ENCODE measurements at regions not wholly inside any gene's neighbourhood (a gene's known extent, or its start where the extent isn't known, plus 50 kb on each side); places are given as distances from the start of the nearest gene placed in this dataset.

DNA sequence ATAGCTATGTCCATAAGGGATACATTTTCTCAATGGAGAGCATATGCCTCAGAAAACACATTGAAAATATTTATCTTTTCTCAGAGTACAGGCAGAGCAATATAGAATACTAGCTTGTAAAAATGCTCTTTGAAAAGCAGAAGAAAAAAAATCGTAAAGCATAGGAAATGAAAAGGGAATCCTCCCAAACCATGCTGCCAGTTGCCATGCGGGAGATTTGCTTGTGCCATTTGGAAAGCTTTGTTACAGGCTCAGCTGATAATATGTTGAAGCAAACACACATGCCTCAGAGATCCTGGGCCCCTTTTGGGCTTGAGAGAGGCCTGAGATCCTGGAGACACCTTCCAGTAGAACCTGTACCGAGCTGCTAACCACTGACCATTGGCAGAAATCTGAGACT is 697.1 kb downstream of the BCL11A start:
- in situ Hi-C loops (cut with MboI), result no loop called here
- Histone ChIP-seq H2AFZ (no peak overlapping the region), H3K9me2 (ENCODE audit: insufficient read depth) (no peaks in the 10 kb centered on the region), H3K4me2 (ENCODE audit: unreplicated experiment) (no peak overlapping the region), H4K20me1 (ENCODE audit: insufficient read depth) (no peaks in the 10 kb centered on the region), H3F3A (ENCODE audit: insufficient read depth) (no peaks in the 10 kb centered on the region), H3K36me3 (ENCODE audit: low read depth) (no peaks in the 10 kb centered on the region), H3K9ac (no peak overlapping the region), H3K4me1 (ENCODE audit: insufficient read depth) (no peaks in the 10 kb centered on the region), H3K79me2 (ENCODE audit: insufficient read depth) (no peaks in the 10 kb centered on the region), H3K9me3 (ENCODE audit: low read depth) (no peaks in the 10 kb centered on the region), H3K4me3 (no peak overlapping the region), H3K27me3 (replicated peaks; ENCODE audit: insufficient read depth) (no peaks in the 10 kb centered on the region), H3K27ac (no peak overlapping the region)
- TF ChIP-seq EZH2 (IDR thresholded peaks at IDR 0.05; ENCODE audit: insufficient read depth, poor library complexity, severe bottlenecking) (no peak), EZH2phosphoT487 (IDR thresholded peaks at IDR 0.05; ENCODE audit: insufficient read depth, low read depth) (no peak)
- DNase-seq, result no peak
- 18 to 24% methylated on average over 3 of the region's 3 CpGs for whole genome bisulfite sequencing, 2 experiments (ENCODE audit: low coverage in 1 of 2, low lambda C conversion rate in 2 of 2, missing lambda C conversion rate in 2 of 2)

DNA sequence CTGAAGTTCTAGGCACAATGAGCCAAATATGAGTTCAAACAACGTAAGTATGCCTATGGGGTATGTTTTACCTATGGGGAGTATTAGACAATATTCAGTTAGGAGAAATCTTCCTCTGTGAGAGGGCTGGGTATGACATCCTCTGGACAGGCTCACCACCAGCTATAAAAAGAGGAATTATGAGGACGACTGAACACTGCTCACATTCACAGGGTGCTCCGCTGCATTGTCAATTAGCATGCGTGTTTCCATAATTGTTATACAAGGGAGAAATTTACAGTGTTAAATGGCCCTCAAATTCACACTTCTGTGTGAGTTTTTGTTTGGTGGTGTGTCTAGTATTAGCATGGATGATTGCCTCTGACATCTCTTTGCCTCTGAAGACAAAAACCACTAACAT is 700.4 kb downstream of the BCL11A start:
- H2AFZ ChIP-seq, result no peak overlapping the region
- WGBS, 2 experiments (ENCODE audit: low coverage in 1 of 2, low lambda C conversion rate in 2 of 2, missing lambda C conversion rate in 2 of 2), result 35 to 37% methylated on average over 4 of the region's 4 CpGs
- no peaks in the 10 kb centered on the region for H3K27me3 ChIP-seq (replicated peaks; ENCODE audit: insufficient read depth)
- TF ChIP-seq EZH2phosphoT487 (IDR thresholded peaks at IDR 0.05; ENCODE audit: insufficient read depth, low read depth) (no peak), EZH2 (IDR thresholded peaks at IDR 0.05; ENCODE audit: insufficient read depth, poor library complexity, severe bottlenecking) (no peak)
- no peak overlapping the region for H3K4me2 ChIP-seq (ENCODE audit: unreplicated experiment)
- H3K36me3 ChIP-seq (ENCODE audit: low read depth), result no peaks in the 10 kb centered on the region
- H3K79me2 ChIP-seq (ENCODE audit: insufficient read depth), result no peaks in the 10 kb centered on the region
- in situ Hi-C loops (cut with MboI), result no loop called here
- no peak for DNase-seq
- H3K4me1 ChIP-seq (ENCODE audit: insufficient read depth), result no peaks in the 10 kb centered on the region
- H3K9ac ChIP-seq, result no peak overlapping the region
- no peaks in the 10 kb centered on the region for H3K9me2 ChIP-seq (ENCODE audit: insufficient read depth)
- H3F3A ChIP-seq (ENCODE audit: insufficient read depth), result no peaks in the 10 kb centered on the region
- H3K27ac ChIP-seq, result no peak overlapping the region
- H3K4me3 ChIP-seq, result no peak overlapping the region
- no peaks in the 10 kb centered on the region for H4K20me1 ChIP-seq (ENCODE audit: insufficient read depth)
- no peaks in the 10 kb centered on the region for H3K9me3 ChIP-seq (ENCODE audit: low read depth)

DNA sequence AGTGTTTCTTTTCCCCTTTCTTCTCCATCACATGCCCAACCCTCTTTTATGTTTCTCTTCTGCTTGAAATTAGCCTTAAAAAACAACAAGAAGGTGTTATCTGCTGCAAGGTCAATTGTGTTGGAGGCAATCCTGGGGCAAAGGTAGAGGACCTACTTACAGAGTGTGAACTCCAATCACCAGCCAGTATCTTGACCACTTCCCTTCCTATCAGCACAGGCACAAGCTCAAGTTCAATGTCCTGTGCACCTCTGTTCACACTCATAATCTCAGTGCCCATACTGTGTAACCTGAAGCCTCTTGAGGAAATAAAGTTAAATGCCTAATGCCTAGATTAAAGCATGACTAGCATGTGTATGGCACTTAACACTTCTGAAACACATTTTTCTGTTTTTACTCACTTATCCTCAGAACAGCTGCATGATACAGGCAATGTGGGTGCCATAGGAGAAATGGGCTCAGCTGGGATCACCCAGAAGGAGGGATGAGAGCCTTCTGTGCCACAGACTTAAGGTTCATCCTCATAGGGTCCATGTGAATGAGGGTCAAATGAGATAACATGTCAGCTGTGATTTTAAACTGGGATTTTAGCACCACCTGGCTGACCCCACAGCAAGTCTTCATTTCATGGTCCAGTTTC is 701.5 kb downstream of the BCL11A start:
- H3K9me2 ChIP-seq (ENCODE audit: insufficient read depth), result no peaks in the 10 kb centered on the region
- H3F3A ChIP-seq (ENCODE audit: insufficient read depth), result no peaks in the 10 kb centered on the region
- no peak for DNase-seq
- no peaks in the 10 kb centered on the region for H3K79me2 ChIP-seq (ENCODE audit: insufficient read depth)
- no peak overlapping the region for H2AFZ ChIP-seq
- H3K36me3 ChIP-seq (ENCODE audit: low read depth), result no peaks in the 10 kb centered on the region
- no peak overlapping the region for H3K9ac ChIP-seq
- no peak overlapping the region for H3K4me3 ChIP-seq
- H3K27ac ChIP-seq, result no peak overlapping the region
- no peaks in the 10 kb centered on the region for H3K27me3 ChIP-seq (replicated peaks; ENCODE audit: insufficient read depth)
- H3K9me3 ChIP-seq (ENCODE audit: low read depth), result no peaks in the 10 kb centered on the region
- in situ Hi-C loops (cut with MboI), result no loop called here
- H4K20me1 ChIP-seq (ENCODE audit: insufficient read depth), result no peaks in the 10 kb centered on the region
- no peak for TF ChIP-seq EZH2phosphoT487 (IDR thresholded peaks at IDR 0.05; ENCODE audit: insufficient read depth, low read depth)
- no peak for TF ChIP-seq EZH2 (IDR thresholded peaks at IDR 0.05; ENCODE audit: insufficient read depth, poor library complexity, severe bottlenecking)
- no peaks in the 10 kb centered on the region for H3K4me1 ChIP-seq (ENCODE audit: insufficient read depth)
- H3K4me2 ChIP-seq (ENCODE audit: unreplicated experiment), result no peak overlapping the region

DNA sequence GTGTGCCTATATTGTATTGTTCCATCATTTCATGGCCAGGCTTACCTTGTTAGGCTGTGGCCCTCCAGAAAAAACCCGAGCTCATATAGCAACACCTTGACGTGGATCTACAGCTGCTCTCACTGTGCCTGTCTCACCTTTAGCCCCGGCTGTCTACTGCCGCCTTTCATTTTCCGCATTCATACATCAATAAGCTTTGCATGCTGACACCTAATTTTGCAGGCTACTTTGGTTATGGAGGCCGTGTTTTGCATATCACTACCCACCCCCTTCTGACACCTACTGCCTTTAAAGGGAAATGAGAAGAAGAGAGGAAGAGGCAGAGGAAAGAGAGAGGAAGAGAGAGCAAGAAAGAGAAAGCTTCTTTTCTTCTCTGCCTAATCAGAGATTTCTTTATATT is 702.9 kb downstream of the BCL11A start:
- no peak overlapping the region for H2AFZ ChIP-seq
- 37 to 53% methylated on average over 6 of the region's 6 CpGs for WGBS, 2 experiments (ENCODE audit: low coverage in 1 of 2, low lambda C conversion rate in 2 of 2, missing lambda C conversion rate in 2 of 2)
- H3K9me2 ChIP-seq (ENCODE audit: insufficient read depth), result no peaks in the 10 kb centered on the region
- no peaks in the 10 kb centered on the region for H3K9me3 ChIP-seq (ENCODE audit: low read depth)
- no peaks in the 10 kb centered on the region for H3K36me3 ChIP-seq (ENCODE audit: low read depth)
- H3K4me3 ChIP-seq, result no peak overlapping the region
- in situ Hi-C loops (cut with MboI), result no loop called here
- TF ChIP-seq EZH2phosphoT487 (IDR thresholded peaks at IDR 0.05; ENCODE audit: insufficient read depth, low read depth) (no peak), EZH2 (IDR thresholded peaks at IDR 0.05; ENCODE audit: insufficient read depth, poor library complexity, severe bottlenecking) (no peak)
- no peak overlapping the region for H3K27ac ChIP-seq
- no peaks in the 10 kb centered on the region for H3F3A ChIP-seq (ENCODE audit: insufficient read depth)
- no peaks in the 10 kb centered on the region for H4K20me1 ChIP-seq (ENCODE audit: insufficient read depth)
- H3K4me1 ChIP-seq (ENCODE audit: insufficient read depth), result no peaks in the 10 kb centered on the region
- no peaks in the 10 kb centered on the region for H3K79me2 ChIP-seq (ENCODE audit: insufficient read depth)
- DNase-seq, result no peak
- H3K9ac ChIP-seq, result no peak overlapping the region
- H3K27me3 ChIP-seq (replicated peaks; ENCODE audit: insufficient read depth), result no peaks in the 10 kb centered on the region
- H3K4me2 ChIP-seq (ENCODE audit: unreplicated experiment), result no peak overlapping the region

DNA sequence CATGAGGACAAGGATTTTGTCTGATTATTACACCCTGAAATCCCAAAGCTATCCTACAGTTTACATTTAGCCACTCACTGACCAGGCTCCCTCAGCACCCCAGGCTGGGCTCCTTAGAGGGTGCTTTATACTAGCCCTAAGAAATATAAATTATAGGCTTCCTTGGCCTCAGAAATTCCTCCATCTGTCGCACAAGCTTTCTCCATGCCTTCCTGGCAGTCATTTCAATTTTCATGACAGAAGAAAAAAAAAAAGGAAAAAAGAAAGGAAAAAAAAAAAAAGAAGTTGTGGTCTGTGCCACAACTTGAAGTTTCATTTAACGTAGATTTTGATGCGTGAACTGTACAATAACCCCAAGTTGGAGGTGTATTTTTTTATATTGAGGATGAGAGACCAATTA is 719.5 kb downstream of the BCL11A start:
- H3K4me1 ChIP-seq (ENCODE audit: insufficient read depth), result no peaks in the 10 kb centered on the region
- no peaks in the 10 kb centered on the region for H3K9me3 ChIP-seq (ENCODE audit: low read depth)
- H2AFZ ChIP-seq, result no peak overlapping the region
- no peak overlapping the region for H3K27ac ChIP-seq
- H4K20me1 ChIP-seq (ENCODE audit: insufficient read depth), result no peaks in the 10 kb centered on the region
- WGBS, 2 experiments (ENCODE audit: low coverage in 1 of 2, low lambda C conversion rate in 2 of 2, missing lambda C conversion rate in 2 of 2), result 7 to 13% methylated on average over 3 of the region's 3 CpGs
- no peak overlapping the region for H3K4me3 ChIP-seq
- no peaks in the 10 kb centered on the region for H3F3A ChIP-seq (ENCODE audit: insufficient read depth)
- no peak overlapping the region for H3K4me2 ChIP-seq (ENCODE audit: unreplicated experiment)
- H3K9ac ChIP-seq, result no peak overlapping the region
- H3K79me2 ChIP-seq (ENCODE audit: insufficient read depth), result no peaks in the 10 kb centered on the region
- H3K27me3 ChIP-seq (replicated peaks; ENCODE audit: insufficient read depth), result no peaks in the 10 kb centered on the region
- TF ChIP-seq EZH2phosphoT487 (IDR thresholded peaks at IDR 0.05; ENCODE audit: insufficient read depth, low read depth), result no peak
- TF ChIP-seq EZH2 (IDR thresholded peaks at IDR 0.05; ENCODE audit: insufficient read depth, poor library complexity, severe bottlenecking), result no peak
- in situ Hi-C loops (cut with MboI), result no loop called here
- no peaks in the 10 kb centered on the region for H3K36me3 ChIP-seq (ENCODE audit: low read depth)
- DNase-seq, result no peak
- no peaks in the 10 kb centered on the region for H3K9me2 ChIP-seq (ENCODE audit: insufficient read depth)

All from GM23248 (cell line).